H9 (cell line): ENCODE measurements at regions not wholly inside any gene's neighbourhood (a gene's known extent, or its start where the extent isn't known, plus 50 kb on each side); places are given as distances from the start of the nearest gene placed in this dataset.

Source experiments
- DNase-seq: peaks from one replicate; pipeline ENCODE4 v3.0.0-alpha.2; 2017
- H2AFZ ChIP-seq: one replicate; pipeline ENCODE4 v1.6.1; 2013; ENCODE audit warnings: mild to moderate bottlenecking, low read length, control low read depth, moderate library complexity
- H2AK5ac ChIP-seq: 2 replicates; pipeline ENCODE4 v1.6.1; 2013; ENCODE audit warnings: low read length, control low read depth, mixed read lengths; ENCODE audit not compliant: insufficient read length
- H2BK120ac ChIP-seq: one replicate; pipeline ENCODE4 v1.6.1; 2013; ENCODE audit warnings: low read depth, mild to moderate bottlenecking, low read length, control low read depth, inconsistent platforms; ENCODE audit not compliant: poor library complexity, severe bottlenecking
- H2BK12ac ChIP-seq: 2 replicates; pipeline ENCODE4 v1.6.1; 2013; ENCODE audit warnings: low read length, control low read depth, mixed read lengths, low read depth; ENCODE audit not compliant: insufficient read length
- H2BK15ac ChIP-seq: 2 replicates; pipeline ENCODE4 v1.6.1; 2013; ENCODE audit warnings: low read depth, low read length, control low read depth
- H2BK20ac ChIP-seq: one replicate; pipeline ENCODE4 v1.6.1; 2013; ENCODE audit warnings: low read depth, mild to moderate bottlenecking, low read length, control low read depth, inconsistent platforms; ENCODE audit not compliant: poor library complexity, severe bottlenecking
- H2BK5ac ChIP-seq: 2 replicates; pipeline ENCODE4 v1.6.1; 2013; ENCODE audit warnings: low read length, control low read depth, mixed read lengths; ENCODE audit not compliant: insufficient read length
- H3K14ac ChIP-seq: 2 replicates; pipeline ENCODE4 v1.6.1; 2013; ENCODE audit warnings: low read length, control low read depth; ENCODE audit not compliant: insufficient read depth
- H3K18ac ChIP-seq: 2 replicates; pipeline ENCODE4 v1.6.1; 2013; ENCODE audit warnings: low read depth, mild to moderate bottlenecking, mixed read lengths, low read length, control low read depth; ENCODE audit not compliant: insufficient read length
- H3K23ac ChIP-seq: 2 replicates; pipeline ENCODE4 v1.6.1; 2013; ENCODE audit warnings: low read length, control low read depth, mixed read lengths, low read depth; ENCODE audit not compliant: insufficient read length
- H3K23me2 ChIP-seq: 2 replicates; pipeline ENCODE4 v1.6.1; 2013; ENCODE audit warnings: low read depth, mild to moderate bottlenecking, mixed read lengths, low read length, control low read depth; ENCODE audit not compliant: insufficient read length, poor library complexity, severe bottlenecking
- H3K27ac ChIP-seq: 2 replicates; pipeline ENCODE4 v1.5.1; 2013; ENCODE audit warnings: low read length, control low read depth, mixed read lengths, low read depth; ENCODE audit not compliant: insufficient read length
- H3K27me3 ChIP-seq: 2 replicates; pipeline ENCODE4 v1.6.1; 2013; ENCODE audit warnings: low read length, control low read depth, inconsistent platforms; ENCODE audit not compliant: insufficient read depth
- H3K4ac ChIP-seq: 2 replicates; pipeline ENCODE4 v1.6.1; 2013; ENCODE audit warnings: low read depth, mild to moderate bottlenecking, control low read depth, inconsistent platforms, low read length, moderate library complexity
- H3K4me1 ChIP-seq: 2 replicates; pipeline ENCODE4 v1.6.1; 2013; ENCODE audit warnings: low read length, control low read depth, inconsistent platforms; ENCODE audit not compliant: insufficient read depth
- H3K4me2 ChIP-seq: 2 replicates; pipeline ENCODE4 v1.6.1; 2013; ENCODE audit warnings: low read length, control low read depth, mixed read lengths; ENCODE audit not compliant: insufficient read length, insufficient read depth
- H3K56ac ChIP-seq: 2 replicates; pipeline ENCODE4 v1.6.1; 2013; ENCODE audit warnings: low read depth, mild to moderate bottlenecking, mixed read lengths, low read length, control low read depth; ENCODE audit not compliant: insufficient read length
- H3K79me1 ChIP-seq: 2 replicates; pipeline ENCODE4 v1.6.1; 2013; ENCODE audit warnings: low read depth, mild to moderate bottlenecking, moderate library complexity, low read length, control low read depth, inconsistent platforms; ENCODE audit not compliant: insufficient read depth, poor library complexity, severe bottlenecking
- H3K79me2 ChIP-seq: 2 replicates; pipeline ENCODE4 v1.6.1; 2013; ENCODE audit warnings: low read length, control low read depth, inconsistent platforms; ENCODE audit not compliant: insufficient read depth
- H3K9ac ChIP-seq: 2 replicates; pipeline ENCODE4 v1.6.1; 2013; ENCODE audit warnings: low read length, control low read depth, mixed read lengths; ENCODE audit not compliant: insufficient read length; ENCODE audit errors: extremely low read depth
- H3K9me3 ChIP-seq: one replicate; pipeline ENCODE4 v1.6.1; 2013; ENCODE audit warnings: low read depth, low read length, inconsistent platforms; ENCODE audit not compliant: control insufficient read depth
- H3T11ph ChIP-seq: one replicate; pipeline ENCODE4 v1.6.1; 2013; ENCODE audit warnings: mild to moderate bottlenecking, low read length, control low read depth, inconsistent platforms
- H4K20me1 ChIP-seq: one replicate; pipeline ENCODE4 v1.6.1; 2013; ENCODE audit not compliant: control insufficient read depth, insufficient read length, insufficient read depth
- H4K5ac ChIP-seq: 2 replicates; pipeline ENCODE4 v1.6.1; 2013; ENCODE audit warnings: low read depth, mild to moderate bottlenecking, mixed read lengths, low read length, control low read depth; ENCODE audit not compliant: insufficient read length
- H4K8ac ChIP-seq: replicated peaks from 2 replicates; pipeline ENCODE4 v1.6.1; 2013; ENCODE audit warnings: low read length, control low read depth, mixed read lengths, low read depth; ENCODE audit not compliant: insufficient read length
- H4K91ac ChIP-seq: 2 replicates; pipeline ENCODE4 v1.6.1; 2013; ENCODE audit warnings: low read depth, mild to moderate bottlenecking, moderate library complexity, mixed read lengths, low read length, control low read depth; ENCODE audit not compliant: insufficient read length
- H3K27ac Mint-ChIP-seq, 3 experiments: 2 replicates in 2 of 3; 3 replicates in 1 of 3; pipeline ENCODE4 v1.8.0; 2020 to 2021; ENCODE audit warnings: mixed read lengths in 3 of 3, mild to moderate bottlenecking in 1 of 3, moderate library complexity in 1 of 3
- H3K27me3 Mint-ChIP-seq: 2 replicates; pipeline ENCODE4 v1.8.0; 2021; ENCODE audit warnings: low read depth, mild to moderate bottlenecking, moderate library complexity, mixed read lengths
- H3K36me3 Mint-ChIP-seq, 3 experiments: 2 replicates in 2 of 3; 3 replicates in 1 of 3; pipeline ENCODE4 v1.8.0; 2020 to 2021; ENCODE audit warnings: low read depth in 3 of 3, mixed read lengths in 3 of 3; ENCODE audit not compliant: insufficient read depth in 1 of 3
- H3K4me1 Mint-ChIP-seq, 2 experiments: 2 replicates each; pipeline ENCODE4 v1.8.0; 2020; ENCODE audit warnings: mixed read lengths in 2 of 2
- H3K4me3 Mint-ChIP-seq, 2 experiments: 2 replicates in 1 of 2; 3 replicates in 1 of 2; pipeline ENCODE4 v1.8.0; 2020 to 2021; ENCODE audit warnings: mild to moderate bottlenecking in 2 of 2, mixed read lengths in 2 of 2, moderate library complexity in 1 of 2
- H3K9me3 Mint-ChIP-seq, 2 experiments: 2 replicates in 1 of 2; 3 replicates in 1 of 2; pipeline ENCODE4 v1.8.0; 2020; ENCODE audit warnings: mild to moderate bottlenecking in 2 of 2, mixed read lengths in 2 of 2, moderate library complexity in 1 of 2
- CTCF ChIP-seq: fragments of 200-600 bp; sonication (generic); conservative IDR thresholded peaks from 3 replicates; pipeline ENCODE4 v1.8.0; 2021; ENCODE audit warnings: antibody characterized with exemption, mild to moderate bottlenecking
- WGBS: extraction: QIAGEN DNeasy Blood & Tissue Kit; methylation state at CpG from one replicate; pipeline ENCODE4 v1.1.7; 2013; ENCODE audit warnings: missing lambda C conversion rate, low lambda C conversion rate, mixed read lengths; ENCODE audit not compliant: insufficient read length; ENCODE audit errors: extremely low coverage; 5-methylcytosine and 5-hydroxymethylcytosine counted together

GRCh38 chr2:236676136-236676873, 106.7 kb downstream of the ACKR3 start:
- Histone ChIP-seq H4K91ac (no peak overlapping the region), H4K8ac (no peak overlapping the region), H3K79me1 (no peaks in the 10 kb centered on the region), H3K23ac (no peak overlapping the region), H3K9ac (no peak overlapping the region), H2BK5ac (no peak overlapping the region), H4K20me1 (no peaks in the 10 kb centered on the region), H2BK120ac (no peak overlapping the region), H3K14ac (no peak overlapping the region), H3K56ac (no peak overlapping the region), H3K9me3 (no peaks in the 10 kb centered on the region), H2BK15ac (no peak overlapping the region), H2AK5ac (no peak overlapping the region), H3K4me2 (no peak overlapping the region), H3K27ac (no peak overlapping the region), H4K5ac (no peak overlapping the region), H3K4me1 (no peaks in the 10 kb centered on the region), H2BK12ac (no peak overlapping the region), H3K23me2 (no peaks in the 10 kb centered on the region), H2AFZ (no peak overlapping the region), H3K18ac (no peak overlapping the region), H3T11ph (no peak overlapping the region), H3K27me3 (no peaks in the 10 kb centered on the region), H3K4ac (no peak overlapping the region), H2BK20ac (no peak overlapping the region), H3K79me2 (no peaks in the 10 kb centered on the region)
- no peak for DNase-seq
- WGBS = no CpG with 5 or more reads among the region's 2 CpGs
- Mint-ChIP-seq H3K36me3 (peaks cover 10 to 20% (median 12%) of the 10 kb centered on the region in 3 experiments), H3K27me3 (peaks cover 7% of the 10 kb centered on the region), H3K4me1 (peaks cover 14 to 16% of the 10 kb centered on the region in 2 experiments), H3K9me3 (peaks cover 19 to 20% of the 10 kb centered on the region in 2 experiments), H3K27ac (no peak overlapping the region), H3K4me3 (no peak overlapping the region)
- no peak for TF ChIP-seq CTCF
